GM23338 (cell line): ENCODE measurements at regions not wholly inside any gene's neighbourhood (a gene's known extent, or its start where the extent isn't known, plus 50 kb on each side); places are given as distances from the start of the nearest gene placed in this dataset.

ENCODE experiments used
- ATAC-seq: fragments of 200-7000 bp; cut with Tn5 transposase; 3 replicates; pipeline ENCODE4 v1.9.1; 2020
- DNase-seq: peaks from one replicate; pipeline ENCODE4 v3.0.0-alpha.2; 2015; ENCODE audit warnings: low spot score
- H2AFZ ChIP-seq: fragments of 200-600 bp; sonication (generic); 2 replicates; pipeline ENCODE4 v1.8.0; 2016; ENCODE audit warnings: antibody characterized with exemption, mild to moderate bottlenecking, moderate library complexity
- H3F3A ChIP-seq: fragments of 200-600 bp; sonication (generic); replicated peaks from 2 replicates; pipeline ENCODE4 v1.8.0; 2017; ENCODE audit warnings: antibody characterized with exemption, mixed run types, low read depth
- H3K27ac ChIP-seq: fragments of 200-600 bp; sonication (generic); 2 replicates; pipeline ENCODE4 v1.6.1; 2016; ENCODE audit warnings: low read depth
- H3K27me3 ChIP-seq: fragments of 200-600 bp; sonication (generic); 2 replicates; pipeline ENCODE4 v1.8.0; 2016; ENCODE audit warnings: mild to moderate bottlenecking, mixed run types, moderate library complexity; ENCODE audit not compliant: insufficient read depth
- H3K36me3 ChIP-seq: fragments of 200-600 bp; sonication (generic); 2 replicates; pipeline ENCODE4 v1.8.0; 2016; ENCODE audit warnings: mild to moderate bottlenecking; ENCODE audit not compliant: insufficient read depth
- H3K4me1 ChIP-seq: fragments of 200-600 bp; sonication (generic); 2 replicates; pipeline ENCODE4 v1.8.0; 2016; ENCODE audit warnings: mild to moderate bottlenecking, moderate library complexity; ENCODE audit not compliant: insufficient read depth
- H3K4me2 ChIP-seq: fragments of 200-600 bp; sonication (generic); 2 replicates; pipeline ENCODE4 v1.7.1; 2017; ENCODE audit warnings: mixed run types
- H3K4me3 ChIP-seq: fragments of 200-600 bp; sonication (generic); 2 replicates; pipeline ENCODE4 v1.6.1; 2016; ENCODE audit warnings: mixed run types
- H3K79me2 ChIP-seq: fragments of 200-600 bp; sonication (generic); replicated peaks from 2 replicates; pipeline ENCODE4 v1.8.0; 2017; ENCODE audit warnings: mild to moderate bottlenecking; ENCODE audit not compliant: insufficient read depth
- H3K9me2 ChIP-seq: fragments of 200-600 bp; sonication (generic); 2 replicates; pipeline ENCODE4 v1.8.0; 2017; ENCODE audit not compliant: insufficient read depth
- H4K20me1 ChIP-seq: fragments of 200-600 bp; sonication (generic); replicated peaks from 2 replicates; pipeline ENCODE4 v1.8.0; 2017; ENCODE audit warnings: mild to moderate bottlenecking; ENCODE audit not compliant: insufficient read depth
- H3K27ac Mint-ChIP-seq: 2 replicates; pipeline ENCODE4 v1.8.0; 2020; ENCODE audit warnings: inconsistent platforms, mild to moderate bottlenecking, moderate library complexity, mixed read lengths
- H3K27me3 Mint-ChIP-seq: 3 replicates; pipeline ENCODE4 v1.8.0; 2022; ENCODE audit warnings: low read depth, mild to moderate bottlenecking, moderate library complexity, mixed read lengths, inconsistent platforms; ENCODE audit not compliant: insufficient read depth, poor library complexity
- H3K36me3 Mint-ChIP-seq: 3 replicates; pipeline ENCODE4 v1.8.0; 2021; ENCODE audit warnings: low read depth, mild to moderate bottlenecking, inconsistent platforms, moderate library complexity, mixed read lengths
- H3K4me1 Mint-ChIP-seq: 3 replicates; pipeline ENCODE4 v1.8.0; 2020; ENCODE audit warnings: mild to moderate bottlenecking, inconsistent platforms, mixed read lengths
- H3K4me3 Mint-ChIP-seq: 3 replicates; pipeline ENCODE4 v1.8.0; 2021; ENCODE audit warnings: moderate library complexity, mild to moderate bottlenecking, inconsistent platforms, mixed read lengths
- H3K9me3 Mint-ChIP-seq: 3 replicates; pipeline ENCODE4 v1.8.0; 2020; ENCODE audit warnings: moderate library complexity, mild to moderate bottlenecking, inconsistent platforms, mixed read lengths
- CREB1 ChIP-seq: fragments of 250-450 bp; sonication (Bioruptor Pico); IDR thresholded peaks from 2 replicates; pipeline ENCODE4 v1.5.0; 2020; ENCODE audit warnings: low read depth, mild to moderate bottlenecking, moderate library complexity
- CTCF ChIP-seq, 2 experiments: fragments of 200-600 bp in 1 of 2; sonication (generic) in 1 of 2; conservative IDR thresholded peaks; 2 replicates each; pipeline versions ENCODE4 v1.5.1 to v1.6.1; 2016 to 2017; ENCODE audit warnings: antibody characterized with exemption in 2 of 2, low read depth in 2 of 2, mild to moderate bottlenecking in 2 of 2, moderate library complexity in 1 of 2
- EZH2 ChIP-seq: fragments of 200-600 bp; sonication (generic); IDR thresholded peaks from one replicate; pipeline ENCODE4 v1.8.0; 2017; ENCODE audit warnings: antibody characterized with exemption, mild to moderate bottlenecking, low read depth; ENCODE audit not compliant: unreplicated experiment
- EZH2phosphoT487 ChIP-seq: fragments of 200-600 bp; sonication (generic); IDR thresholded peaks from one replicate; pipeline ENCODE4 v1.8.1; 2018; ENCODE audit warnings: antibody characterized with exemption; ENCODE audit not compliant: unreplicated experiment
- JUNB ChIP-seq: IDR thresholded peaks from one replicate; pipeline ENCODE4 v1.6.1; 2016; ENCODE audit warnings: antibody characterized with exemption; ENCODE audit not compliant: unreplicated experiment
- NANOG ChIP-seq: IDR thresholded peaks from 2 replicates; pipeline ENCODE4 v1.6.1; 2016; ENCODE audit warnings: antibody characterized with exemption, borderline replicate concordance
- POLR2AphosphoS5 ChIP-seq: IDR thresholded peaks from 2 replicates; pipeline ENCODE4 v1.6.1; 2016; ENCODE audit warnings: antibody characterized with exemption, low read depth
- REST ChIP-seq: IDR thresholded peaks from one replicate; pipeline ENCODE4 v1.6.1; 2018; ENCODE audit warnings: antibody characterized with exemption; ENCODE audit not compliant: unreplicated experiment
- STAT1 ChIP-seq: IDR thresholded peaks from one replicate; pipeline ENCODE4 v1.6.1; 2016; ENCODE audit warnings: antibody characterized with exemption; ENCODE audit not compliant: unreplicated experiment
- ZNF114 ChIP-seq: fragments of 250-450 bp; sonication (Bioruptor Pico); IDR thresholded peaks from 2 replicates; pipeline ENCODE4 v1.5.0; 2020; ENCODE audit warnings: mild to moderate bottlenecking, moderate library complexity
- ZNF331 ChIP-seq: fragments of 250-450 bp; sonication (Bioruptor Pico); IDR thresholded peaks from 2 replicates; pipeline ENCODE4 v1.5.0; 2020; ENCODE audit warnings: low read depth, mild to moderate bottlenecking, moderate library complexity
- TF ChIP-seq, protein P1 (sequence below): IDR thresholded peaks from 2 replicates; pipeline ENCODE4 v1.6.1; 2016; ENCODE audit warnings: antibody characterized with exemption
- TF ChIP-seq, protein P2 (sequence below): fragments of 250-450 bp; sonication (Bioruptor Pico); IDR thresholded peaks from 2 replicates; pipeline ENCODE4 v1.5.0; 2020; ENCODE audit warnings: mild to moderate bottlenecking, moderate library complexity

DNA sequence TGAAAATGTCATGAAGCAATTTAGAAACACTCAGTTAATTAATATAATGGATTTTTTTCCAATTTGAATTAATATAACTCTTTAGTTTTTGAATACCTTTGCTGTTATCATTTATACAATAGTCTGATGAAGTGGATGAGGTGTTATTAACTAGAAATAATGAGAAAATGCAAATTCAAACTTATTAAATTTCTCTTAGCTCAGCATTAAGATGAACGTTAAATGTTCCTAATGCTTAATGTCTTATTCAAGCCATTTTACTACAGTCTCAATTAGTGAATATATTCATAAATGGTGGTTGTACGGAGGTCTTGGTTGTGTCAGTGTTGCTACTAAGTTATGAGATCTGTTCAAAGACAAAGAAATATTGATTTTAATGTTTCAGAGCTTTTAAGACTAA, 186.3 kb downstream of the DTHD1 start:
- no peak for ATAC-seq
- no peak for DNase-seq
- Mint-ChIP-seq H3K4me3 (no peak overlapping the region), H3K27me3 (peaks cover 4% of the 10 kb centered on the region), H3K4me1 (peaks cover 11% of the 10 kb centered on the region), H3K36me3 (no peaks in the 10 kb centered on the region), H3K27ac (no peak overlapping the region), H3K9me3 (no peaks in the 10 kb centered on the region)
- Histone ChIP-seq H3F3A (no peaks in the 10 kb centered on the region), H3K4me3 (no peak overlapping the region), H3K27ac (no peak overlapping the region), H3K79me2 (no peaks in the 10 kb centered on the region), H3K27me3 (no peaks in the 10 kb centered on the region), H3K4me1 (peaks cover 14% of the 10 kb centered on the region), H3K36me3 (no peaks in the 10 kb centered on the region), H4K20me1 (no peaks in the 10 kb centered on the region), H3K4me2 (no peak overlapping the region; the same call in 1 of the 2 replicates), H2AFZ (no peak overlapping the region), H3K9me2 (no peaks in the 10 kb centered on the region)
- TF ChIP-seq CREB1 (no peak), EZH2phosphoT487 (no peak), REST (no peak), POLR2AphosphoS5 (no peak), ZNF114 (no peak), NANOG (no peak), CTCF (conservative IDR thresholded peaks at IDR 0.05; ENCODE audit: low read depth in 2 of 2) (no peak), ZNF331 (CRISPR knock-in tag) (no peak), EZH2 (no peak), STAT1 (no peak), JUNB (no peak)
- TF ChIP-seq, protein P1, sequence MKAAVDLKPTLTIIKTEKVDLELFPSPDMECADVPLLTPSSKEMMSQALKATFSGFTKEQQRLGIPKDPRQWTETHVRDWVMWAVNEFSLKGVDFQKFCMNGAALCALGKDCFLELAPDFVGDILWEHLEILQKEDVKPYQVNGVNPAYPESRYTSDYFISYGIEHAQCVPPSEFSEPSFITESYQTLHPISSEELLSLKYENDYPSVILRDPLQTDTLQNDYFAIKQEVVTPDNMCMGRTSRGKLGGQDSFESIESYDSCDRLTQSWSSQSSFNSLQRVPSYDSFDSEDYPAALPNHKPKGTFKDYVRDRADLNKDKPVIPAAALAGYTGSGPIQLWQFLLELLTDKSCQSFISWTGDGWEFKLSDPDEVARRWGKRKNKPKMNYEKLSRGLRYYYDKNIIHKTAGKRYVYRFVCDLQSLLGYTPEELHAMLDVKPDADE: no peak
- TF ChIP-seq, protein P2, sequence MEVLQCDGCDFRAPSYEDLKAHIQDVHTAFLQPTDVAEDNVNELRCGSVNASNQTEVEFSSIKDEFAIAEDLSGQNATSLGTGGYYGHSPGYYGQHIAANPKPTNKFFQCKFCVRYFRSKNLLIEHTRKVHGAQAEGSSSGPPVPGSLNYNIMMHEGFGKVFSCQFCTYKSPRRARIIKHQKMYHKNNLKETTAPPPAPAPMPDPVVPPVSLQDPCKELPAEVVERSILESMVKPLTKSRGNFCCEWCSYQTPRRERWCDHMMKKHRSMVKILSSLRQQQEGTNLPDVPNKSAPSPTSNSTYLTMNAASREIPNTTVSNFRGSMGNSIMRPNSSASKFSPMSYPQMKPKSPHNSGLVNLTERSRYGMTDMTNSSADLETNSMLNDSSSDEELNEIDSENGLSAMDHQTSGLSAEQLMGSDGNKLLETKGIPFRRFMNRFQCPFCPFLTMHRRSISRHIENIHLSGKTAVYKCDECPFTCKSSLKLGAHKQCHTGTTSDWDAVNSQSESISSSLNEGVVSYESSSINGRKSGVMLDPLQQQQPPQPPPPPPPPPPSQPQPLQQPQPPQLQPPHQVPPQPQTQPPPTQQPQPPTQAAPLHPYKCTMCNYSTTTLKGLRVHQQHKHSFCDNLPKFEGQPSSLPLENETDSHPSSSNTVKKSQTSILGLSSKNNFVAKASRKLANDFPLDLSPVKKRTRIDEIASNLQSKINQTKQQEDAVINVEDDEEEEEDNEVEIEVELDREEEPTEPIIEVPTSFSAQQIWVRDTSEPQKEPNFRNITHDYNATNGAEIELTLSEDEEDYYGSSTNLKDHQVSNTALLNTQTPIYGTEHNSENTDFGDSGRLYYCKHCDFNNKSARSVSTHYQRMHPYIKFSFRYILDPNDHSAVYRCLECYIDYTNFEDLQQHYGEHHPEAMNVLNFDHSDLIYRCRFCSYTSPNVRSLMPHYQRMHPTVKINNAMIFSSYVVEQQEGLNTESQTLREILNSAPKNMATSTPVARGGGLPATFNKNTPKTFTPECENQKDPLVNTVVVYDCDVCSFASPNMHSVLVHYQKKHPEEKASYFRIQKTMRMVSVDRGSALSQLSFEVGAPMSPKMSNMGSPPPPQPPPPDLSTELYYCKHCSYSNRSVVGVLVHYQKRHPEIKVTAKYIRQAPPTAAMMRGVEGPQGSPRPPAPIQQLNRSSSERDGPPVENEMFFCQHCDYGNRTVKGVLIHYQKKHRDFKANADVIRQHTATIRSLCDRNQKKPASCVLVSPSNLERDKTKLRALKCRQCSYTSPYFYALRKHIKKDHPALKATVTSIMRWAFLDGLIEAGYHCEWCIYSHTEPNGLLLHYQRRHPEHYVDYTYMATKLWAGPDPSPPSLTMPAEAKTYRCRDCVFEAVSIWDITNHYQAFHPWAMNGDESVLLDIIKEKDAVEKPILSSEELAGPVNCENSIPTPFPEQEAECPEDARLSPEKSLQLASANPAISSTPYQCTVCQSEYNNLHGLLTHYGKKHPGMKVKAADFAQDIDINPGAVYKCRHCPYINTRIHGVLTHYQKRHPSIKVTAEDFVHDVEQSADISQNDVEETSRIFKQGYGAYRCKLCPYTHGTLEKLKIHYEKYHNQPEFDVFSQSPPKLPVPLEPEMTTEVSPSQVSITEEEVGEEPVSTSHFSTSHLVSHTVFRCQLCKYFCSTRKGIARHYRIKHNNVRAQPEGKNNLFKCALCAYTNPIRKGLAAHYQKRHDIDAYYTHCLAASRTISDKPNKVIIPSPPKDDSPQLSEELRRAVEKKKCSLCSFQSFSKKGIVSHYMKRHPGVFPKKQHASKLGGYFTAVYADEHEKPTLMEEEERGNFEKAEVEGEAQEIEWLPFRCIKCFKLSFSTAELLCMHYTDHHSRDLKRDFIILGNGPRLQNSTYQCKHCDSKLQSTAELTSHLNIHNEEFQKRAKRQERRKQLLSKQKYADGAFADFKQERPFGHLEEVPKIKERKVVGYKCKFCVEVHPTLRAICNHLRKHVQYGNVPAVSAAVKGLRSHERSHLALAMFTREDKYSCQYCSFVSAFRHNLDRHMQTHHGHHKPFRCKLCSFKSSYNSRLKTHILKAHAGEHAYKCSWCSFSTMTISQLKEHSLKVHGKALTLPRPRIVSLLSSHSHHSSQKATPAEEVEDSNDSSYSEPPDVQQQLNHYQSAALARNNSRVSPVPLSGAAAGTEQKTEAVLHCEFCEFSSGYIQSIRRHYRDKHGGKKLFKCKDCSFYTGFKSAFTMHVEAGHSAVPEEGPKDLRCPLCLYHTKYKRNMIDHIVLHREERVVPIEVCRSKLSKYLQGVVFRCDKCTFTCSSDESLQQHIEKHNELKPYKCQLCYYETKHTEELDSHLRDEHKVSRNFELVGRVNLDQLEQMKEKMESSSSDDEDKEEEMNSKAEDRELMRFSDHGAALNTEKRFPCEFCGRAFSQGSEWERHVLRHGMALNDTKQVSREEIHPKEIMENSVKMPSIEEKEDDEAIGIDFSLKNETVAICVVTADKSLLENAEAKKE (CRISPR knock-in tag): no peak
